SU-DHL-6 (cell line): ENCODE measurements at regions not wholly inside any gene's neighbourhood (a gene's known extent, or its start where the extent isn't known, plus 50 kb on each side); places are given as distances from the start of the nearest gene placed in this dataset.

Experiments
- EZH2phosphoT487 ChIP-seq: fragments of 200-600 bp; sonication (generic), shearing (Covaris generic); conservative IDR thresholded peaks from 2 replicates; pipeline ENCODE4 v1.6.1; 2018; ENCODE audit warnings: mild to moderate bottlenecking, antibody characterized with exemption, low read length, moderate library complexity, mixed read lengths
- TF ChIP-seq, protein P1 (sequence below): fragments of 200-600 bp; sonication (generic); IDR thresholded peaks from one replicate; pipeline ENCODE4 v1.5.1; 2017; ENCODE audit warnings: antibody characterized with exemption, mild to moderate bottlenecking, low read length, moderate library complexity; ENCODE audit not compliant: insufficient read depth, poor library complexity, severe bottlenecking

DNA sequence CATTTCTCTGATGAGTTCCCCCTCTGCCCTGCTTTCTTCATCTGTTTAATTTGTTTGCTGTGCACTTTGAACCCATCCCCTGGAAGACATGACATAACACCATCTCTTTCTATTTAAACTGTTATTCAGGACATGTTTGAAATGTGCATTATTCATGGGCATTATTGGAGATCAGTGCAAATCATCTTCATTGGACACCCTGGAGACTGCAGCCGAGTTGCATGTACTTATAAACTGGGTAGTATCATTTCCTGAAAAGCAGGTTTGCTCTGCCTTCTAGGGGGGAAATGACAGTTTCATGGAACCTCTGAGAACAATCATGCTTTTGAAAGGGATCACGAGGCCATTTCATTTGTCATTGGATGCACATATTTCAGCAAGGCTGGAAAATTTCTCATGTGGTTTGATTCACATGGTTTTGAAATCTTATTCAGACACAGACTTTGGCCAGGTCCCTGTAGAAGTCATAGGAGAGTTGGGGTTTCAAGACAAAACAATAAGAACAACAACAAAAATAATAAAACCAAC is 462.8 kb upstream of the MEX3C start:
- TF ChIP-seq, protein P1, sequence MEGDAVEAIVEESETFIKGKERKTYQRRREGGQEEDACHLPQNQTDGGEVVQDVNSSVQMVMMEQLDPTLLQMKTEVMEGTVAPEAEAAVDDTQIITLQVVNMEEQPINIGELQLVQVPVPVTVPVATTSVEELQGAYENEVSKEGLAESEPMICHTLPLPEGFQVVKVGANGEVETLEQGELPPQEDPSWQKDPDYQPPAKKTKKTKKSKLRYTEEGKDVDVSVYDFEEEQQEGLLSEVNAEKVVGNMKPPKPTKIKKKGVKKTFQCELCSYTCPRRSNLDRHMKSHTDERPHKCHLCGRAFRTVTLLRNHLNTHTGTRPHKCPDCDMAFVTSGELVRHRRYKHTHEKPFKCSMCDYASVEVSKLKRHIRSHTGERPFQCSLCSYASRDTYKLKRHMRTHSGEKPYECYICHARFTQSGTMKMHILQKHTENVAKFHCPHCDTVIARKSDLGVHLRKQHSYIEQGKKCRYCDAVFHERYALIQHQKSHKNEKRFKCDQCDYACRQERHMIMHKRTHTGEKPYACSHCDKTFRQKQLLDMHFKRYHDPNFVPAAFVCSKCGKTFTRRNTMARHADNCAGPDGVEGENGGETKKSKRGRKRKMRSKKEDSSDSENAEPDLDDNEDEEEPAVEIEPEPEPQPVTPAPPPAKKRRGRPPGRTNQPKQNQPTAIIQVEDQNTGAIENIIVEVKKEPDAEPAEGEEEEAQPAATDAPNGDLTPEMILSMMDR, result no peak
- TF ChIP-seq EZH2phosphoT487, result no peak
